Astrocyte of the spinal cord (primary cell): ENCODE measurements at regions not wholly inside any gene's neighbourhood (a gene's known extent, or its start where the extent isn't known, plus 50 kb on each side); places are given as distances from the start of the nearest gene placed in this dataset.

Source experiments
- DNase-seq: peaks from one replicate; pipeline ENCODE4 v3.0.0; 2011; ENCODE audit warnings: low read depth, low spot score
- H3K4me3 ChIP-seq: 2 replicates; pipeline ENCODE4 v1.5.1; 2011; ENCODE audit warnings: low read depth, mild to moderate bottlenecking, low read length, moderate library complexity
- in situ Hi-C: cut with HindIII; loops from 2 replicates; pipeline ENCODE4 v1.10.0; 2017; ENCODE audit warnings: low sequenced_read_pairs
- TF ChIP-seq, protein P1 (sequence below): IDR thresholded peaks from 2 replicates; pipeline ENCODE4 v1.5.1; 2012; ENCODE audit warnings: low read depth, mild to moderate bottlenecking, low read length, inconsistent platforms

DNA sequence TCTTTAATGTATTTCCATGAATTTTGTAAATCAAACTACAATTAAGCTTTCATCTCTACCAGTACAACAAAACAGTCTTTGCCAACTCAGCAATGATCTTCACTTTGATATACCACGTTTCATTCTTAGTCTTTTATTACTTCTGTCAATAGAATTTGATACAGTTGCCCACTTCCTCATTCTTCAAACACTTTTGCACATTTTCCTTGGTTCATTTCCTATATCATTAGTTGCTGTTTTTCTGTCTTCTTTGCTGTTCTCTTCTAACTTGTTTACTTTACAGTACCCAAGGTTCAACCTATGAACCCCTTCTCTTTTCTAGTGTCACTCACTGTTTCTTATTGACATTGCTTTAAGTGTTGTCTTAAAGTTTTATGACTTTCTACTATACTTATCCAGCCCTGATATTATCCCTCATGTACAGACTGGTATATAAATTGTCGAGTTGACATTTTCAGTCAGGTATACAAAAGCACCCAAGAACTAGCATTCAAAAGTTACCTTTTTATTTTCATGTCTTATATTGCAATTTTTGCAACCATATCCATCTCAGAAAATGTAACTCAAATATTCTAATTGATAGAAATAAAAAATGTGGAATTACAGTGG lies 903.1 kb downstream of the NSUN3 start:
- TF ChIP-seq, protein P1, sequence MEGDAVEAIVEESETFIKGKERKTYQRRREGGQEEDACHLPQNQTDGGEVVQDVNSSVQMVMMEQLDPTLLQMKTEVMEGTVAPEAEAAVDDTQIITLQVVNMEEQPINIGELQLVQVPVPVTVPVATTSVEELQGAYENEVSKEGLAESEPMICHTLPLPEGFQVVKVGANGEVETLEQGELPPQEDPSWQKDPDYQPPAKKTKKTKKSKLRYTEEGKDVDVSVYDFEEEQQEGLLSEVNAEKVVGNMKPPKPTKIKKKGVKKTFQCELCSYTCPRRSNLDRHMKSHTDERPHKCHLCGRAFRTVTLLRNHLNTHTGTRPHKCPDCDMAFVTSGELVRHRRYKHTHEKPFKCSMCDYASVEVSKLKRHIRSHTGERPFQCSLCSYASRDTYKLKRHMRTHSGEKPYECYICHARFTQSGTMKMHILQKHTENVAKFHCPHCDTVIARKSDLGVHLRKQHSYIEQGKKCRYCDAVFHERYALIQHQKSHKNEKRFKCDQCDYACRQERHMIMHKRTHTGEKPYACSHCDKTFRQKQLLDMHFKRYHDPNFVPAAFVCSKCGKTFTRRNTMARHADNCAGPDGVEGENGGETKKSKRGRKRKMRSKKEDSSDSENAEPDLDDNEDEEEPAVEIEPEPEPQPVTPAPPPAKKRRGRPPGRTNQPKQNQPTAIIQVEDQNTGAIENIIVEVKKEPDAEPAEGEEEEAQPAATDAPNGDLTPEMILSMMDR, result no peak
- H3K4me3 ChIP-seq, result no peak overlapping the region
- no peak for DNase-seq
- in situ Hi-C loops, result no loop called here

GRCh38 chr3:94967196-94967595 lies 904.3 kb downstream of the NSUN3 start:
- in situ Hi-C loops, result no loop called here
- DNase-seq, result no peak
- no peak overlapping the region for H3K4me3 ChIP-seq
- TF ChIP-seq, protein P1, result no peak

GRCh38 chr3:94968519-94968918 lies 905.7 kb downstream of the NSUN3 start:
- TF ChIP-seq, protein P1, result no peak
- no peak for DNase-seq
- in situ Hi-C loops, result no loop called here
- no peak overlapping the region for H3K4me3 ChIP-seq

GRCh38 chr3:94972066-94972465 lies 909.2 kb downstream of the NSUN3 start:
- in situ Hi-C loops, result no loop called here
- H3K4me3 ChIP-seq, result no peak overlapping the region
- DNase-seq, result no peak
- TF ChIP-seq, protein P1, result no peak

DNA sequence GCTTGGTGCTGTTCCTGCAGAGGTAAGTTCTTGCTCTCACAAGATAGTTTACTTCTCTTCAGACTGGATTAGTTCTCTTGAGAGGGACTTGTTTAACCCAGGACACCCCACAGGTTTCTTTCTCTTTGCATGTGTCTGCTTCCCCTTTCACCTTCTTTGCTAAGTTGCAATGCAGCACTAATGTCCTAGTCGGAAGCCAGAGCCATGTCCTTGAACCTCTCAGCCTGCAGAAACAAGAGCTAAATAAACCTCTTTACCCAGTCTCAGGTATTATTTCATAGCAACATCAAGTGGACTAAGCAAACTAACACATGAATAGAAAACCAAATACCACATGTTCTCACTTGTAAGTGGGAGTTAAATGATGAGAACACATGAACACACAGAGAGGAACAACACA lies 915.2 kb downstream of the NSUN3 start:
- TF ChIP-seq, protein P1, result no peak
- in situ Hi-C loops, result no loop called here
- no peak overlapping the region for H3K4me3 ChIP-seq
- no peak for DNase-seq

- no peak overlapping the region for H3K4me3 ChIP-seq
- DNase-seq, result no peak
- TF ChIP-seq, protein P1, result no peak
- in situ Hi-C loops, result no loop called here
These were observed 922.9 kb downstream of the NSUN3 start for GRCh38 chr3:94985778-94986177.
